ENCODE measurements at regions not wholly inside any gene's neighbourhood (a gene's known extent, or its start where the extent isn't known, plus 50 kb on each side); places are given as distances from the start of the nearest gene placed in this dataset.

DNA sequence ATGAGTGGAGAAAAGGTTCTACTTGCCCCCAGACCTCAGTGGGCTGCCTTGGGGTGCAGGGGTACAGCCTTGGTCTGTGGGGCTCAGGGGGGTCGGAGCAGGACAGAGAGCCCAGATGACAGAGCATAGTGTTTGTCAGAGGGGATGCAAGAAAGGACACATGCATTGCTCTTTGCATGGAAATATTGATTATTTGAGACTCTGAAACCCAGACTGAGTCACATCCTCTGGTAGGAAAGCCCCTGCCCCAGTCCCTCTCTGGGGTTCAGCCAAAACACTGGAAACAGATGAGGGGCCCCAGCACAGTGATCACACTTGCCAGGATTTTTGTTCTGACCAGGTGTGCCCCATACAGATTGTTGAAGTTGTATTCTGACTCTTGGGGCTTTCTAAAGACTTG is 1094.4 kb downstream of the BCL11B start:
- TF ChIP-seq, protein P1, sequence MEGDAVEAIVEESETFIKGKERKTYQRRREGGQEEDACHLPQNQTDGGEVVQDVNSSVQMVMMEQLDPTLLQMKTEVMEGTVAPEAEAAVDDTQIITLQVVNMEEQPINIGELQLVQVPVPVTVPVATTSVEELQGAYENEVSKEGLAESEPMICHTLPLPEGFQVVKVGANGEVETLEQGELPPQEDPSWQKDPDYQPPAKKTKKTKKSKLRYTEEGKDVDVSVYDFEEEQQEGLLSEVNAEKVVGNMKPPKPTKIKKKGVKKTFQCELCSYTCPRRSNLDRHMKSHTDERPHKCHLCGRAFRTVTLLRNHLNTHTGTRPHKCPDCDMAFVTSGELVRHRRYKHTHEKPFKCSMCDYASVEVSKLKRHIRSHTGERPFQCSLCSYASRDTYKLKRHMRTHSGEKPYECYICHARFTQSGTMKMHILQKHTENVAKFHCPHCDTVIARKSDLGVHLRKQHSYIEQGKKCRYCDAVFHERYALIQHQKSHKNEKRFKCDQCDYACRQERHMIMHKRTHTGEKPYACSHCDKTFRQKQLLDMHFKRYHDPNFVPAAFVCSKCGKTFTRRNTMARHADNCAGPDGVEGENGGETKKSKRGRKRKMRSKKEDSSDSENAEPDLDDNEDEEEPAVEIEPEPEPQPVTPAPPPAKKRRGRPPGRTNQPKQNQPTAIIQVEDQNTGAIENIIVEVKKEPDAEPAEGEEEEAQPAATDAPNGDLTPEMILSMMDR (conservative IDR thresholded peaks at IDR 0.05): no peak
- TF ChIP-seq ZFX (IDR thresholded peaks at IDR 0.05): no peak
